Chondrocyte (in vitro differentiated cells): ENCODE measurements at regions not wholly inside any gene's neighbourhood (a gene's known extent, or its start where the extent isn't known, plus 50 kb on each side); places are given as distances from the start of the nearest gene placed in this dataset.

ENCODE experiments used
- DNase-seq: peaks from one replicate; pipeline ENCODE4 v3.0.0; 2021; ENCODE audit warnings: mixed read lengths, low spot score
- H3K27ac Mint-ChIP-seq: one replicate; pipeline ENCODE4 v1.8.0; 2021; ENCODE audit warnings: mild to moderate bottlenecking, moderate library complexity, mixed read lengths; ENCODE audit not compliant: unreplicated experiment
- H3K27me3 Mint-ChIP-seq: 2 replicates; pipeline ENCODE4 v1.8.0; 2021; ENCODE audit warnings: low read depth, mixed read lengths
- H3K36me3 Mint-ChIP-seq: 2 replicates; pipeline ENCODE4 v1.8.0; 2021; ENCODE audit warnings: low read depth, mixed read lengths
- H3K4me1 Mint-ChIP-seq: 2 replicates; pipeline ENCODE4 v1.8.0; 2021; ENCODE audit warnings: low read depth, mild to moderate bottlenecking, mixed read lengths
- H3K4me3 Mint-ChIP-seq: one replicate; pipeline ENCODE4 v1.8.0; 2021; ENCODE audit warnings: mild to moderate bottlenecking, moderate library complexity, mixed read lengths; ENCODE audit not compliant: unreplicated experiment
- H3K9me3 Mint-ChIP-seq: 2 replicates; pipeline ENCODE4 v1.8.0; 2021; ENCODE audit warnings: low read depth, mixed read lengths
- TF ChIP-seq, protein P1 (sequence below): fragments of 200-600 bp; sonication (generic); IDR thresholded peaks from 2 replicates; pipeline ENCODE4 v1.5.0; 2021; ENCODE audit warnings: antibody characterized with exemption, mild to moderate bottlenecking, moderate library complexity

- TF ChIP-seq, protein P1, sequence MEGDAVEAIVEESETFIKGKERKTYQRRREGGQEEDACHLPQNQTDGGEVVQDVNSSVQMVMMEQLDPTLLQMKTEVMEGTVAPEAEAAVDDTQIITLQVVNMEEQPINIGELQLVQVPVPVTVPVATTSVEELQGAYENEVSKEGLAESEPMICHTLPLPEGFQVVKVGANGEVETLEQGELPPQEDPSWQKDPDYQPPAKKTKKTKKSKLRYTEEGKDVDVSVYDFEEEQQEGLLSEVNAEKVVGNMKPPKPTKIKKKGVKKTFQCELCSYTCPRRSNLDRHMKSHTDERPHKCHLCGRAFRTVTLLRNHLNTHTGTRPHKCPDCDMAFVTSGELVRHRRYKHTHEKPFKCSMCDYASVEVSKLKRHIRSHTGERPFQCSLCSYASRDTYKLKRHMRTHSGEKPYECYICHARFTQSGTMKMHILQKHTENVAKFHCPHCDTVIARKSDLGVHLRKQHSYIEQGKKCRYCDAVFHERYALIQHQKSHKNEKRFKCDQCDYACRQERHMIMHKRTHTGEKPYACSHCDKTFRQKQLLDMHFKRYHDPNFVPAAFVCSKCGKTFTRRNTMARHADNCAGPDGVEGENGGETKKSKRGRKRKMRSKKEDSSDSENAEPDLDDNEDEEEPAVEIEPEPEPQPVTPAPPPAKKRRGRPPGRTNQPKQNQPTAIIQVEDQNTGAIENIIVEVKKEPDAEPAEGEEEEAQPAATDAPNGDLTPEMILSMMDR, result no peak
- Mint-ChIP-seq H3K27ac (no peak overlapping the region), H3K4me1 (peaks cover 11% of the 10 kb centered on the region), H3K4me3 (no peak overlapping the region), H3K36me3 (no peaks in the 10 kb centered on the region), H3K27me3 (no peaks in the 10 kb centered on the region), H3K9me3 (no peaks in the 10 kb centered on the region)
- peak; percentile 44 for DNase-seq
Observed at GRCh38 chr22:49016909-49017481, 810.7 kb downstream of the BRD1 start.

DNA sequence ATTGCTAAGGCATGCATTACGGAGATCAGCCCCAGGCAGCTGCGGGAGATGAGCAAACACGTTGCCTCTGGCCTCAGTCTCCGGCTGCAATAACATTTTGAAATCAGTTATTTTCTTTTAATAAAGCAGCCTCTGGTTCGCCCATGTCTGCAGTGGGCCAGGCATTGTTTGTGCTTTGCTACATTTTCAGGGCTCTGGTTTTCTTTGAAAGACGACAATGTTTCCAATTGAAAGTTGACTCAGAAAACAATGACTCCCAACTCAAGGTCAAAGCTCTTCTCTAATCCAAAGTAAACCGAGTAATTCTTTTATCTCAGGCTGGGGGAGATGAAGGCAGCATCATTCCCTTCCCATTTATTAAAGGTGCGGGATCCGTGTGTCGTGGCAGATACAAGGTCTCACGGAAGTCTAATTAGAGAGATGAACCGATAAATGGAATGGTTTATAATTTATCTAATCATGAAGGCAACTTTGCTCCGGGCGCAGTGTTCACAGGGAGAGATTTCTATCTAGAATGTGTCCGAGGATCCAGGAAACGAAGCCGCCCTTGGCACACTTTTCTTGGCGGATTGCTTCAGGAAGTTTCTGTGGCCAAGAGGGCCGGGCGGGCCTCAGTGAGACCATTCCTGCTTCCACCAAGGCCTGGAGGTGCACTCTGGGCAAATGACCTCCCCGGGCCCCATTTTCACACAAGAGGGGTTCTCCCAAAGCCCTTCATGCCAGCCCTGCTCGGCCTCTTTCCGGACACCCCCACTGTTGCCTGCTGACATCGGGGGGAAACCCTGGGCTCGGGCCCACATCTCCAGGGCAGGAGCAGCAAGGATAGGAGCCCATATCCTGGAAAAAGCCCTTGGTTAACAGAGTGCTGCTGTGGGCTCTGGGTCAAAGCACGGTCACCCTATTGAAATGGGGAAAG, 811.4 kb downstream of the BRD1 start:
- H3K4me1 Mint-ChIP-seq, result peaks cover 15% of the 10 kb centered on the region
- TF ChIP-seq, protein P1, result no peak
- no peaks in the 10 kb centered on the region for H3K36me3 Mint-ChIP-seq
- no peak overlapping the region for H3K27ac Mint-ChIP-seq
- H3K4me3 Mint-ChIP-seq, result no peak overlapping the region
- H3K9me3 Mint-ChIP-seq, result no peaks in the 10 kb centered on the region
- peak; percentile 68 for DNase-seq
- H3K27me3 Mint-ChIP-seq, result no peaks in the 10 kb centered on the region

GRCh38 chr22:49015459-49015858, 812.2 kb downstream of the BRD1 start:
- H3K4me1 Mint-ChIP-seq, result peaks cover 15% of the 10 kb centered on the region
- no peak overlapping the region for H3K4me3 Mint-ChIP-seq
- no peaks in the 10 kb centered on the region for H3K36me3 Mint-ChIP-seq
- H3K9me3 Mint-ChIP-seq, result no peaks in the 10 kb centered on the region
- DNase-seq, result no peak
- no peaks in the 10 kb centered on the region for H3K27me3 Mint-ChIP-seq
- TF ChIP-seq, protein P1, result no peak
- H3K27ac Mint-ChIP-seq, result no peak overlapping the region

- H3K36me3 Mint-ChIP-seq, result no peaks in the 10 kb centered on the region
- TF ChIP-seq, protein P1, result no peak
- no peaks in the 10 kb centered on the region for H3K9me3 Mint-ChIP-seq
- DNase-seq, result no peak
- H3K4me3 Mint-ChIP-seq, result no peak overlapping the region
- H3K27me3 Mint-ChIP-seq, result no peaks in the 10 kb centered on the region
- H3K4me1 Mint-ChIP-seq, result peaks cover 15% of the 10 kb centered on the region
- no peak overlapping the region for H3K27ac Mint-ChIP-seq
Observed at GRCh38 chr22:49014227-49015201, 813.2 kb downstream of the BRD1 start.

DNA sequence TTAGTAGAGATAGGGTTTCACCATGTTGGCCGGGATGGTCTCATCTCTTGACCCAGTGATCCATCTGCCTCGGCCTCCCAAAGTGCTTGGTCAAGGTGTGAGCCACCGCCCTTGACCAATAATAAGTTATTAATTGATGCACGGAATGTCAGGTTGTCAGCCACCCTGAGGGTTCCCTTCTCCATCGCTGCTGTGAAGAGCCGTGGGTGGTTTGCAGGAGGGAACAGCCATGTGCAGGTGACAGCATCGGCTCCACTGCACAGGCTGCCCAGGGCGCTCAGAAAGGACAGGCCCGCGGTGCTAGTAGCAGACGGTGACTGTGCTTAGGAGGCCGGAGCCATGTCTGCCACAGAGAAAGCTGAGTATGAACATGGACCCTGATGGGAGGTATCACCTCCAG, 814.0 kb downstream of the BRD1 start:
- no peak overlapping the region for H3K27ac Mint-ChIP-seq
- no peak for DNase-seq
- H3K27me3 Mint-ChIP-seq, result no peaks in the 10 kb centered on the region
- H3K36me3 Mint-ChIP-seq, result no peaks in the 10 kb centered on the region
- peaks cover 15% of the 10 kb centered on the region for H3K4me1 Mint-ChIP-seq
- TF ChIP-seq, protein P1, result no peak
- H3K4me3 Mint-ChIP-seq, result no peak overlapping the region
- H3K9me3 Mint-ChIP-seq, result no peaks in the 10 kb centered on the region
